Memory B cell (primary cell): ENCODE measurements at regions not wholly inside any gene's neighbourhood (a gene's known extent, or its start where the extent isn't known, plus 50 kb on each side); places are given as distances from the start of the nearest gene placed in this dataset.

Experiments
- ATAC-seq: fragments of 150-1000 bp; cut with Tn5 transposase; 2 replicates; pipeline ENCODE4 v1.10.0; 2021; ENCODE audit warnings: low read depth, mild to moderate bottlenecking, moderate library complexity
- DNase-seq, 2 donors: peaks; one replicate each; pipeline ENCODE4 v3.0.0; 2022; ENCODE audit warnings: low spot score in 2 of 2
- H3K27ac Mint-ChIP-seq: one replicate; pipeline ENCODE4 v1.8.0; 2022; ENCODE audit warnings: mild to moderate bottlenecking, moderate library complexity, mixed read lengths
- H3K27me3 Mint-ChIP-seq: one replicate; pipeline ENCODE4 v1.8.0; 2022; ENCODE audit warnings: mixed read lengths
- H3K36me3 Mint-ChIP-seq: one replicate; pipeline ENCODE4 v1.8.0; 2022; ENCODE audit warnings: mild to moderate bottlenecking, mixed read lengths
- H3K4me1 Mint-ChIP-seq: one replicate; pipeline ENCODE4 v1.8.0; 2022; ENCODE audit warnings: mixed read lengths
- H3K4me3 Mint-ChIP-seq: one replicate; pipeline ENCODE4 v1.8.0; 2022; ENCODE audit warnings: mild to moderate bottlenecking, moderate library complexity, mixed read lengths
- H3K9me3 Mint-ChIP-seq: one replicate; pipeline ENCODE4 v1.8.0; 2022; ENCODE audit warnings: mixed read lengths

DNA sequence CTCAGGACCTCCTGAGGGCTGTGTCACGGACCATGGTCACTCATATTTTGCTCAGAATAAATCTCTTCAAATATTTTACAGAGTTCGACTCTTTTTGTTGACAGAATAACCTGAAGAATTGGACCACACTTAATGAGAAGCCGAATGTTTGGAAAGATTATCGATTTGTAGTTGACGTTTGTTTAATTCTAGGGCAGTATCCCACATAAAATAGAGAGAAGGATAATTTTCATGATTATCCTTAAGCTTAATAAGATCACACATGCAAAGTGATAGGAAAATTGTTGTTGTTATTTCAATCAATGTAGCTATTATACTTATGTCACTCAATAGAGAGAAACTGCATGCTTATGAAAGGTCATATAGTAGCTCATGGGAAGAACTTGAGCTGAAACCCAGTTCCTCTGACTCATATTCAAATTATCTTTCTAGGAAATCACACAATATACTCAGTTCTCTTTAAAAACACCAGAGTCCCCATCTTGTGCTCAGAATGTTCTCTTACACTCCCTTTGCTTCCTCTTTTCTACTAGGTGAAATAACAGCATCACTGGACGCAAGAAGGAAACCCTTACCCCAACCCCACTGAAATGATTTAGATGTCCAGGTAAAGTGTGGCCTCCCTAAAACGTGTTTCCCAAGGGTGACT lies 982.1 kb downstream of the TSN start:
- Mint-ChIP-seq H3K36me3 (no peaks in the 10 kb centered on the region), H3K27ac (no peak overlapping the region), H3K27me3 (no peaks in the 10 kb centered on the region), H3K4me3 (no peak overlapping the region), H3K4me1 (no peaks in the 10 kb centered on the region), H3K9me3 (peaks cover 1% of the 10 kb centered on the region)
- ATAC-seq (no peak), DNase-seq (no peak)

DNA sequence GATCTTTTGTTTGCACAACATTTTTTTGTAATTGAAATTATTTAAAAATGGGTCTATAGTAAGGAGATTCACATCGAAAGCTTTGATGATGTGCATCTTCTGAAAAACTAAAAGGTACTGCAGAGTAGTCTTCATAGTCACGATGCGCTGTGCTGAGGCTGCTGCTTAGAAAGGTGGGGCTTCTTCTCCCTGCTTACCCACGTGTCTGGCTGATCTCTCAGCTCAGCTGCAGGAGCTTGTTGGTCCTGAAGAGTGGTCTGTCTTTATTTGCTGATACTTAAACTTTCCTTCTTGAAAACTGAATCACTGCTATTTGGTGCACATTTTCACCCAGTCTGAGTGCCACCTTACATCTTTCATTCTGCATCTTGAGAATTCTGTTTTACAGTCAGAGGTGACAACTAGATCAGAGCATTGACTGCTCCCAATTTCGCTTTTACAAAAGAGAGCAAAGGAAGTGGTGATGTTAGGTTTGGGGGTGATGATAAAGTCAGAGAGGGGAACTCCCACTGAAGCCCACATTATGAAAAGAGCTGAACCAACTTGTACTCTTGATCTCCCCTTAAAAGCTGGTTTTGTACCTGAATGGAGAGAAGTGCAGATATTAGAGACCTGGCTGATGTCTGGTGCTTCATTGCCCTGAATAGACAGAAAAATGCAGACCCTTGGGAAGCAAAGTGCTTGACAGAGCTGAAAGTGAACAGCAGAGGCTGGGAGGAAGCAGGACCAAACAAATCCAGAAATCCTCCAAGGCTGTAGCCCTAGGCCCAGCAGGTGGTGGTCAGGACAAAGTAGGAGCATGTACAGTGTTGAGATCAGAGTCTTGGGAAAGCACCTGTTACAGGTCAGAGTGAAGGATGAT lies 984.5 kb downstream of the TSN start:
- no peak overlapping the region for H3K27ac Mint-ChIP-seq
- peaks cover 1% of the 10 kb centered on the region for H3K9me3 Mint-ChIP-seq
- H3K4me1 Mint-ChIP-seq: no peaks in the 10 kb centered on the region
- no peaks in the 10 kb centered on the region for H3K36me3 Mint-ChIP-seq
- DNase-seq (no peak), ATAC-seq (no peak)
- no peaks in the 10 kb centered on the region for H3K27me3 Mint-ChIP-seq
- H3K4me3 Mint-ChIP-seq: no peak overlapping the region

DNA sequence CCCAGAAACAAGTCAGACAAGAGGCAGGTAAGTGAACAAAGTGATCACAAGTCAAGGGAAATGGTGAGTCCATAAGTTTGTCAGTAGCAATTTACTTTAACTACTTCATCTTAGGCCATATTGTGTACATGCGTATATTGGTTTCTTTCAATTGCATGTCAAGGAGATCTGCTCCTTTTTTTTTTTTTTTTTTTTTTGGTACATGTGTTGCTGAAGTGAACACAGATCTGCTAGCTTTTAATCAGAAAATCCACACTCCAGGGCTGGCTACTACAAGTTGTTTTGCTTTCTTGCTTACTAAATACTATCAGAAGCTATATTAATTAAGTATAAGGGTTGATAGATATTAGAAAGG lies 985.1 kb downstream of the TSN start:
- no peaks in the 10 kb centered on the region for H3K9me3 Mint-ChIP-seq
- no peaks in the 10 kb centered on the region for H3K36me3 Mint-ChIP-seq
- no peaks in the 10 kb centered on the region for H3K27me3 Mint-ChIP-seq
- DNase-seq (no peak), ATAC-seq (no peak)
- no peaks in the 10 kb centered on the region for H3K4me1 Mint-ChIP-seq
- H3K27ac Mint-ChIP-seq: no peak overlapping the region
- no peak overlapping the region for H3K4me3 Mint-ChIP-seq

DNA sequence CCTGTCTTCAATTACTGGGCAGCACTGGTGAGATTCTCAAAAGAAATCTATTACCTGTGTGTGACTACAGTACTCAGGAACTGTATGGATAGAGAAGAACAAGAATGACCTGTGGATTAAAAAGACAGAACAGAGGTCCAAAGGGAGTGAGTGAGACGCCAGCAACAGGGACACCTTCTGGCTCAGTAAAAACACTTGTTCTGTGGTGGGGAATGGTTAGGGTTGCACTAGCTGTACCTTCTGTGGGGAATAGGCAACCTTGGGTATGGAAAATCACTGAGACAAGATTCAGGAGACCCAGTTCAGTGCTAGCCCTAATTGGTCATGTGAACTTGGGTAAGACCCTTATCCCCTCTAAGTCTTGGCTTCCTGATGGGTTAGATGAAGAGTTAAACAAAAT lies 986.0 kb downstream of the TSN start:
- Mint-ChIP-seq H3K9me3 (no peaks in the 10 kb centered on the region), H3K4me3 (no peak overlapping the region), H3K4me1 (no peaks in the 10 kb centered on the region), H3K36me3 (no peaks in the 10 kb centered on the region), H3K27me3 (no peaks in the 10 kb centered on the region), H3K27ac (no peak overlapping the region)
- DNase-seq: no peak
- ATAC-seq: no peak

DNA sequence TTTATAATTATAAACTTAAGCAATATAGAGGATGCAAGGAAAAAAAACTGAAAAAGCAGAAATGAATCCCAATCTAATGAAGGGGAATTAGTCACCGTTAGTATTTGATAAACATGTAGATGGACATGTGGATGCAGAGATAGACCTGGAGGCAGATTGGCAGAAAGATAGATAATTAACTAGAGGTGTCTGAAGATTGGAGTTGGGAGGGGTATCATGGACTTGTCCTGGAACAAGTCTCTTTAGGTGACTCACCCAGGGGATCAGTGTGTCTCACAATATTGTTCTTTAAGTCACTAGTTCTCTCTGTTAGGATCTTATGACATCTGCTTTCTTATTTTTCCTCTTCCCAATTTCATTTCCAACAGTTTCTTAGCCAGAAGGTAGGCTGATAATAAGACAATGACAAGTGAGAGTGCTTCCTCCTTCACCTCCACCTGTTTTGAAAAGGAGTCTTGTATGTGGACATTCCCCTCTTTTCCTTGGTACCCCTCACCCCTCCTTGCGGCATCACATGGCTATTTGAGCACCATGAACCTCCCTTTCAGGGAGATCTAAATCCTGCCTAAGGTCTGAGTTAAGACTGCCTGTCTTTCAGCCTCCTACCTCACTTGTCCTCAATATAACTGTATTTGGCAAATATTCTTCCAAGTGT lies 987.7 kb downstream of the TSN start:
- Mint-ChIP-seq H3K4me3 (no peak overlapping the region), H3K36me3 (no peaks in the 10 kb centered on the region)
- ATAC-seq: no peak

DNA sequence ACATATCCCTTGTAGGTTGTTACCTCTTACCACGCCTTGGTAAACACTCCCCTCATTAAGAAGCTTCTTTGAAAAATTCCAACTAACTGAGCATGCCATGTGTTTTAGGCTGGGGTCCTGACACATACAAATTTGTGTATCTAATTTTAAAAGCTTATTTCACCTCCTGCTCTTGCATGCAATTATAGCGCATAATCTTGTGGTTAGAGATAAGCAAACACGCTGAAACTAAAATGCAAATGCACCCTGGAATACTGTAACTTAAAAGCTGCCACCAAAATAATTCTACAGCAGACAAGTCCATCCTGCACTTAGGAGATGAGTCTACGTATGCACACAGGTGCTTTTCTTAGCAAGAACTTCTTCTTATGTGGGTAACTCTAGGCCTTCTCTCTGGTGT lies 990.2 kb downstream of the TSN start:
- Mint-ChIP-seq H3K36me3 (no peaks in the 10 kb centered on the region), H3K27ac (no peak overlapping the region), H3K9me3 (no peaks in the 10 kb centered on the region), H3K27me3 (no peaks in the 10 kb centered on the region), H3K4me3 (no peak overlapping the region), H3K4me1 (no peaks in the 10 kb centered on the region)
- DNase-seq (no peak), ATAC-seq (no peak)

More for the DNA sequence above, 987.7 kb downstream of the TSN start:
- Mint-ChIP-seq H3K27ac (no peak overlapping the region), H3K27me3 (no peaks in the 10 kb centered on the region), H3K4me1 (no peaks in the 10 kb centered on the region), H3K9me3 (no peaks in the 10 kb centered on the region)
- DNase-seq: no peak

DNA sequence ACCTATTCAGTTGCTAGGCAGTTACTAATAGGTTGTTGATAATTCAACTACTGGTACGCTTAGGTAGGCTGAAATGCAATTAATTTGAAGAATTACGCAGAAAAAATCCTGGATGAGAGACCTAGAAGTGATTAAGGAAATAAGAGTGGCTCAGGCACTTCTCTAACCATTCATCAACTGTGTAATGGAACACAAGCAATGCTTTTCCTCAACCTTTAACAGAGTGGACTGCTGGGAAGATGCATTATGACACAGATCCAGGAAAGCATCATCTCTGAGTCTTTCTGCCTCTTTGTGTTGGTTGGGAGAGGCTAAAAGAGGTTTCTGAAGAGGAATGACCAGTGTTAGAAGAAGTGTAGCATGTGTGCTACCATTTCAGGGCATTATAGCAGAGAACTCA lies 992.2 kb downstream of the TSN start:
- no peak for DNase-seq
- Mint-ChIP-seq H3K27me3 (no peaks in the 10 kb centered on the region), H3K27ac (no peak overlapping the region), H3K4me1 (no peaks in the 10 kb centered on the region), H3K4me3 (no peak overlapping the region), H3K9me3 (peaks cover 5% of the 10 kb centered on the region), H3K36me3 (no peaks in the 10 kb centered on the region)
- no peak for ATAC-seq

DNA sequence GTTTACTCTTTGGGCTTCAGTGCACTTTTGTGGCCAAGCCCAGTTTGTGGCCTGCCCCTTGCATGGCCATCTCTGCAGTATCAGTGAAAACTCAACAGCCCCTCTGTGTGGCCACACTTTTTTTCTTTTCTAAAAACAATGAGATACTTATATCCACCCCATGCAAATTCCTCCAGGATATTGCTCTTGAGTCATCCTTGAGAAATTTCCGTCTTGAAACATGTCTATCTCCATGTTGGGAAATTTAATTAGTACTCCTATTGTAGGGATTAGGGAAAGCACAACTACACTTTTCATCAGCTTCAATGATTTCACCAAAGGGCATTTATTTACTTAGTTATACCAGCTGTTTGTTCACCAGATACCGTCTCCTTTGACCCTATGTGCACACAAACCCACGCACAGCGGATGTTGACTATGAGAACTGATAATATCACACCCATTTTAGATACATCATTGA lies 993.1 kb downstream of the TSN start:
- H3K9me3 Mint-ChIP-seq: peaks cover 5% of the 10 kb centered on the region
- H3K27me3 Mint-ChIP-seq: no peaks in the 10 kb centered on the region
- no peaks in the 10 kb centered on the region for H3K4me1 Mint-ChIP-seq
- H3K4me3 Mint-ChIP-seq: no peak overlapping the region
- no peak overlapping the region for H3K27ac Mint-ChIP-seq
- no peaks in the 10 kb centered on the region for H3K36me3 Mint-ChIP-seq
- no peak for ATAC-seq
- no peak for DNase-seq

DNA sequence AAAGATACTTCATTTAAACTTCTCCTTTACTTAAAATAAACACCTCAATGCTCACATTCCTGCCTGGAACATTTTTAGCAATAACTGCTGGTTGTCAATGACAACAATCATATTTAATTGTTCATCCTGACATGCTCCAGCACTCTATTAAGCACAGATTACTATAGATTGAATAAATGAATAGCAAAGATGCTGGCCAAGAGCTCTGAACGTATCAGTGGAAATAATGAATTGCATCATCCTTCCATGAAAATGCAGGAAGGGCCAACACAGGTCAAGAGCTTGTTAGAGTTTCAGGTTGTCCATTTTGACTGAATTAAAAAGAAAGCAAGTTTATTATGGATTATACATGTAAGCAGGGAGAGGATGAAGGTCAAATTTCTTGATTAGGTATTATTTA lies 994.0 kb downstream of the TSN start:
- no peak overlapping the region for H3K4me3 Mint-ChIP-seq
- no peaks in the 10 kb centered on the region for H3K27me3 Mint-ChIP-seq
- H3K4me1 Mint-ChIP-seq: no peaks in the 10 kb centered on the region
- DNase-seq (no peak), ATAC-seq (no peak)
- no peak overlapping the region for H3K27ac Mint-ChIP-seq
- no peaks in the 10 kb centered on the region for H3K36me3 Mint-ChIP-seq
- H3K9me3 Mint-ChIP-seq: peaks cover 5% of the 10 kb centered on the region

DNA sequence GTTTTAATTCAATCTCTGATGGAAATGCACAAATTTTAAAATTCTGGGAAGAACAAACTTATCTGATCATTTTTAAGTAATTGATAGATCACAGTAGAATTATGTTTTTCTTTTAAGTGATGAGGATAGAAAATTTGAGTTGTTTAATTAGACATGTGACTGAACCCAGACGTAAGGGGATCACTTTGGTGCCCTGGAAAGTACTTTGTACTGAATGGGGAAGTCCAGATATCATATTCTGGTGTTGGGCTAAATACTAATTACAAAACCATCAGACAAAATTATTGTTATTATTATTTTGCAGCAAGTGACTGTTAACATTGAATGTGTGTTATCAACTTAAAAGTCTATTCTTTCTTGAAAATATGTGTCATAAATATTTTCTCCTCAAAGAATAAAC lies 994.6 kb downstream of the TSN start:
- no peaks in the 10 kb centered on the region for H3K36me3 Mint-ChIP-seq
- DNase-seq (no peak), ATAC-seq (no peak)
- H3K27me3 Mint-ChIP-seq: no peaks in the 10 kb centered on the region
- no peak overlapping the region for H3K4me3 Mint-ChIP-seq
- H3K9me3 Mint-ChIP-seq: peaks cover 6% of the 10 kb centered on the region
- no peaks in the 10 kb centered on the region for H3K4me1 Mint-ChIP-seq
- H3K27ac Mint-ChIP-seq: no peak overlapping the region

DNA sequence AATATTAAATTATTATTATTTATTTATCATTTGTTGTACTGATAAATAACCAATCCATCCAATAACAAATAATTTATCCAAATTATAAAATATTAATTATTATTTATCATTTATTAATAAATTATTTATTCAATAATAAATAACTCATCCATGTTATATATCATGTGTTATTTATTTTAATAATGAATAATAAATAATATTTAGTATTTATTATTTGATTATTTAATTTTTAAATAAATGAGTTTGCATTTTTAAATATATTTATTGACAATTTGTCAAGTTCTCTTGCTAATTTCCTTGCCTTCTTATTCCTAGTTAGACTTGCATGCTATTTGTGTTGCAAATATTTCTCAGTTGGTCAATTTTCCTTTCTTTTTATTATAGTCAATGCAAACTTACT lies 995.4 kb downstream of the TSN start:
- no peak overlapping the region for H3K27ac Mint-ChIP-seq

DNA sequence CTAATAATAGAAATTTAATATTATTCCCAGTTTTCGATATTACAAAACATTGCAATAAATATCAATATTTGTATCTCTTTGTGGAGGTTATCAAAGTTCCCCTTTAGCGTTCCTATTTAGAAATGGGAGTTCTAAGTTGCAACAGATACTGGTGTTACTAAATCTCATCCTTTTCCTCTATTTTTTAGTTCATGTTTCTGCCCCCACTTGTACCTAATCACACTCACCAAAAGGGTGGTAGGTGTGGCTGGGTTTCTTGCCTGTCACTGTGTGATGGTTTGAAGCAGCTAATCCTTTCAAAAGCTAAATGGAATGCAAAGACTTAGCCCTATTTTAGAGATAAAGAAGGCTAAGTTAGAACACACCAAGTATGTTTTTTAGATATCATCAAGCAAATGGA lies 997.9 kb downstream of the TSN start:
- no peak for DNase-seq
- H3K27ac Mint-ChIP-seq: no peak overlapping the region
- H3K36me3 Mint-ChIP-seq: no peaks in the 10 kb centered on the region
- no peak for ATAC-seq
- H3K9me3 Mint-ChIP-seq: peaks cover 9% of the 10 kb centered on the region
- H3K4me1 Mint-ChIP-seq: no peaks in the 10 kb centered on the region
- H3K4me3 Mint-ChIP-seq: no peak overlapping the region
- no peaks in the 10 kb centered on the region for H3K27me3 Mint-ChIP-seq

More for the DNA sequence above, 995.4 kb downstream of the TSN start:
- Mint-ChIP-seq H3K4me1 (no peaks in the 10 kb centered on the region), H3K36me3 (no peaks in the 10 kb centered on the region), H3K4me3 (no peak overlapping the region), H3K9me3 (peaks cover 9% of the 10 kb centered on the region), H3K27me3 (no peaks in the 10 kb centered on the region)
- DNase-seq (no peak), ATAC-seq (no peak)

DNA sequence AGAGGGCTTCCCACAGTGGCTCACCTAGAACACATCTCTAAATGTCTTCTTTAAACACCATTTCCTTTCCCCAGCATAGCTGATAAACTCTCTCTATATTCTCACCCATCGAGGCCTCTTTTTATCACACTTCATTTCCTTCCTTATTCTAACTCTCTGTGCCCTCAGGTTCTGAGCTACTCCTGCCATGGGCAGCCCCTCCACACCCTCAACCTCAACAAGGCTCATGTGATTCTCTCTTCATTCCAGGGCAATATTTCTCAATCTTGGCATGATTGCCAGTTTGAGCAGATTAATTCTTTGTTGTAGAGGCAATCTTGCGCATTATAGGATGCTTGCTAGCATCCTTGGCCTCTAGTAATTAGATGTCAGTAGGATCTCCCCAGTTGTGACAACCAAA lies 999.1 kb downstream of the TSN start:
- DNase-seq (no peak), ATAC-seq (no peak)
- no peak overlapping the region for H3K4me3 Mint-ChIP-seq
- no peak overlapping the region for H3K27ac Mint-ChIP-seq
- no peaks in the 10 kb centered on the region for H3K36me3 Mint-ChIP-seq
- no peaks in the 10 kb centered on the region for H3K4me1 Mint-ChIP-seq
- peaks cover 9% of the 10 kb centered on the region for H3K9me3 Mint-ChIP-seq
- no peaks in the 10 kb centered on the region for H3K27me3 Mint-ChIP-seq

DNA sequence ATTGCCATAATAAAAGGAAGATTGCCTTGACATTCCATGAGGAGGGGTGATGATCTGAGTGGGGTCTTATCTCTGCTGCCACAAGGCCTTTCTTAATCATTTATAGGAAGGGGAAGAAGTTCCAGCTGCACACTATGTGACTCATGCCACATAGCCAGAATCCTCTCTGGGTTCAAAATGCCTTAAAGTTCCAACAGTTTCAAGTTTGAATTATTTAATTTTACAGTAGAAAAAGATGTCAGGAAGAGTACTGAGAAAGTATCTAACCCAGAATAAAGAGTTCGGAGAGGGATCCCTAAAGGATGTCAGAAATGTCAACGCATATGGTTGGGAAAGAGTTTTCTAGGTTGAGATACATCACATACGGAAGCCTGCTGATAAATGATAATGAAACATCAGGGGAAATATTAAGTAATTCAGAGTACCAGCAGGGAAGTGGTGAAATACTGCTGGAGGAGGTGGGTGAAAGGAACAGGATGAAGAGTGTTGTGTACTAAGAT lies 999.9 kb downstream of the TSN start:
- Mint-ChIP-seq H3K4me3 (no peak overlapping the region), H3K4me1 (no peaks in the 10 kb centered on the region), H3K27me3 (no peaks in the 10 kb centered on the region), H3K27ac (no peak overlapping the region), H3K36me3 (no peaks in the 10 kb centered on the region), H3K9me3 (peaks cover 9% of the 10 kb centered on the region)
- no peak for ATAC-seq
- no peak for DNase-seq
